HG03196 (cell line): ENCODE measurements at regions not wholly inside any gene's neighbourhood (a gene's known extent, or its start where the extent isn't known, plus 50 kb on each side); places are given as distances from the start of the nearest gene placed in this dataset.
A peak's percentile ranks its signal among the peaks of the same experiment; 100 is the strongest.

Source experiments
- ATAC-seq: cut with Tn5 transposase; IDR thresholded peaks from one replicate; pipeline ENCODE4 v1.9.1; 2021; ENCODE audit not compliant: unreplicated experiment

DNA sequence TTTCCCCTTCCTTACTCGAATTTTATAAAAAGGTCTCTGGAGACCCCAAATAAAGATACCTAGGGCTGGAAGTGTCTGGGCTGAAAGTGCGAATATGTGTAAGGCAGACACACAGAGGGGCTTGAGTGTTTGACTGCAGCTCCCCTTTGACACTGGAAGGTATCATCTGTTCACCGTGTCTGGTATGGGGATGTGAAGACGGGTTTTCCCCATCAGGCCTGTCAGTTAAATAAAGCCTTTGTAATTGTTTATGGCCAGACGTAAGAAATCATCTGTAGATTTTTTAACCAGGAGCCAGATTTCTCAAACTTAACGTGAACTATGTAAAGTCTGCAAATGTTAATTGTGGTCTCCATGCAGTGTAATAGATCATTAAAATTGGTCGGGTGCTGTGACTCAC, 1173.4 kb downstream of the AMY1C start:
- no peak for ATAC-seq

DNA sequence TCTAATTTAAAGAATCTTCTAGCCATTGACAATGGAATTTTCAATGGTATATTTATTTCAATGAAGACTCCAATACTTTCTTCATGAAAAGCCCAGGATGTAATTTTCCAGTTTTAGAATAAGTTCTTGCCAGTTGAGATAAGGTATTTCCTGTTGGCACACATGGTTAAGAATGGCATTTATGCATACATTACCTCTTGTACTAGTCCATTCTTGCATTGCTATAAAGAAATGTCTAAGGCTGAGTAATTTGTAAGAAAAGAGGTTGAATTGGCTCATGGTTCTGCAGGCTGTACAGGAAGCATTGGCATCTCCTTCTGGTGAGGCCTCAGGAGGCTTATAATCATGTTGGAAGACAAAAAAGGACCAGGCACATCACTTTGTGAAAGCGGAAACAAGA, 1179.6 kb downstream of the AMY1C start:
- no peak for ATAC-seq

DNA sequence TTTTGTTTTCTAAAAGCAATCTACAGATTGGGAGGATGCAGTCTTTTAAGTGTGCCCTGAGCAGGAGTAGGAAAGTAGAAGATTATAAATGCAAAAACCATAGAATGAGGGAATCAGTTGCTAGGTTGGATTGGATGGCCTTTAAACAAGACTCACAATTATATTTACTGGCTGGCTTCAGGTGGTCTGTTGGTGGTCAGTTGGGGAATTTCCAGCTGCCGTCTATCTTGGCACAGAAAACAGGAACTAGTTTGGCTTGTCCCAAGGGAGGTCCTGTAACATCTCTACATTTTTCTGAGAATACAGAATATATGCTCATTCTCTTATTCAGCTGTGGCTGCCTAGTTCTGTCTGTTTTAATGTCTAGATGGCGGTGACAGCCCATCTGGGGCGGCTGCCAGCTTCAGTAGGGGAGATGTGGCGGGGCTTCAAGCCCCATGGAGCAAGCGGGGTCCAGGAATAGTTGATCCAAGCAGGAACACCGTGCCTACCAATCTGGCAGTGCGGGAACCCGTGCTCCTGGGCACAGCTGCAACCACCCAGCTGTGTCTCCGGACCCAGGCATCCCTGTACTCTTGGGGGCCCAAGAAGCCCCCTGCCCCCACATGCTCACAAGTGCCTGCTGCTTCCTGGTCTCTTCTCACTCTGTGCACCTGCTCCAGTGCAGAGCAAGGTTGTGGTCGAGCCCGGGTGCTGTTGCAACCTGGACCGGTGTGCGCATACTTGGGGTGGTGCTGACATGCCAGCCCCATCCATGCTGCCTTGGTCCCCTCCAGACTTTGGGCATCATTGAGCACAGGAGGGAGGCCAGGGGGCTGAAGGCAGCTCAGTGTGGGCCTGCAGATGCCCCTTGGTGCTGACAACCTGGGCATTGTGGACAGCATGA, 1182.6 kb downstream of the AMY1C start:
- ATAC-seq: no peak

DNA sequence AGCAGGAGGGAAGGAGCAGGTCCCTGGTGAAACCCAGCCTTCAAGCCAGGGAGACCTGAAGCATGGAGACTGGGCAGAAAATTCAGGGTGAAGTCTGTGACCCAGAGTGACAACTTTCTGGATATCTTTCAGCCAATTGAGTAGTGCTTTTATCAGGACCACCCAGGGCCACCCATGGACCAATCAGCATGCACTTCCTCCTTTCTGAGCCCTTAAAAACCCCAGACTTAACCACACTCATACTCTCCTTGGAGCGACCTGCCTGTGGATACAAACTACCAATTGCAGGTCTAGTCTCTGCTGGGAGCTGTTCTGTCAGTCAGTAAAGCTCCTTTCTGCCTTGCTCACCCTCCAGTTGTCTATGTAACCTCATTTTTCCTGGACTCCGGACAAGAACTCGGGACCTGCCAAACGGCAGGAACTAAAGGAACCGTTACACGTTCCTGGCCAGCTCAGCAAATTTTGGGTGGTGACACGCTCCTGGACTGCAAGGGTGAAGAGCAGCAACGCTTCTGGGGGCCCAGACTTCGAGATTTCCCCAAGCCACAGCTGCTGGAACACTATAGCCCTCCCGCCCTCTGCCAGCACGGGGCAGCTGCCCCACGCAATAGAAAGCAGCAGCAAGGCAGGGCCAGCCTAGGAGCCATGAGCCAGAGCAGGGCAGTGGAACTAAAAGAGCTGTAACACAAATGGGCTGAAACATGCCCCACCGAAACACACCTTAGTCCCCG, 1183.4 kb downstream of the AMY1C start:
- no peak for ATAC-seq

DNA sequence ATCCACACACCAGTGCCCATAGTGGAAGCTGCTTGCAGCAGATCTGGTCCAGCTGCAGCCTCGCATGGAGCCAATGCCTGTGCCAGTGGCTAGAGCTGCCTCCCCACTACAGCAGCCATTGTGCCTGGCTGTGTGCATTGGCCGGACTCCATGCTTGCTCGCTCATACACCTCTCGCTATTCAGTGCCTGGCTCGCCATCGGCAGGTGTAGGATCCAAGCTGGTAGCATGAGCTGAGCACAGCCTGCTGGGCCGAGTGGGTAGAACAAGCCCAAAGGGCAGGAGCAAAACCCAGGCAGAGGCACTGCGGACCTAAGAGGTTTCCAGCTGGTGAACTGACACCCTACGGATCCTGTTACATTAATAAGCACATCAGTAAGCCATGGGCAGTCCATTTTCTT, 1184.1 kb downstream of the AMY1C start:
- ATAC-seq: no peak

DNA sequence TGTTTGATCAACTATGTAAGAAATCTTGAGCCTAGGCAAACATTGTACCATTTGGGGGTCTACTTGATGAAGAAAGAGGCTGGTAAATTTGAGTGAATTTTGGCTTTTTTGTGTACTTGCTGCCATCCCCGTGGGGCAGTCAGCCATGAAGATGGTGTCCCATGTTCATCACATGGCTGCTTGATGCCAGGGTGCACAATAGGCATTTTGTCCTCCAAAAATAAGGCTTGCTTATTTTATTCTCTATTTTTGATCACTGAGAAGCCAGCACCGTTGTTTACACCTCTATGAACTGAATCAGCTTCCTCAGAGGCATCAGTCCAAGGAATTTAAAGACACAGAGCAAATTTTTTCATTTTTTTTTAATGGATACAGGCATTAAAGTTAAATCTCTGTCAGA, 1195.7 kb downstream of the AMY1C start:
- ATAC-seq: no peak

DNA sequence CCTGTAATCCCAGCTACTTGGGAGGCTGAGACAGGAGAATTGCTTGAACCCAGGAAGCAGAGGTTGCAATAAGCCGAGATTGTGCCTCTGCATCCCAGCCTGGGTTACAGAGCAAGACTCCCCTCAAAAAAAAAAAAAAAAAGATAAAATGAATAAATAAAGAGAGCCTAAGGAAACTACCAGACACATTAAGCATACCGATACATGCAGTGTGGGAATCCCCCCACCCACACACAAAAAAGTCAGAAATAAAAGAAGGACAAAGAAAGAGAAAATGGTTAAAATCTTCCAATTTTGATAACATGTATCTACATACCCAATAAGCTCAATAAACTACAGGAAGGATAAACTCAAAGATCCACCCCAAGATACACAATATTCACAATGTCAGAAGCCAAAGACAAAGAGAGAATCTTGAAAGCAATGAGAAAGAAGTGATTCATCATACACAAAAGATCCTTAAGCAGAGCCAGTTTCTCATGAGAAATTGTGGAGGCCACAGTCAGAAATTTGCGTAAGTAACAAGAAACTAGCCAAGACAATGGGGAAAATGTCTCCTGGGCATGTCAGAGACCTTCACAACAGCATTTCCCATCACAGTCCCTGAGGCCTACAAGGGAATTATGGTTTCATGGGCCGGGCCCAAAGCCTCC, 1197.0 kb downstream of the AMY1C start:
- ATAC-seq: no peak

DNA sequence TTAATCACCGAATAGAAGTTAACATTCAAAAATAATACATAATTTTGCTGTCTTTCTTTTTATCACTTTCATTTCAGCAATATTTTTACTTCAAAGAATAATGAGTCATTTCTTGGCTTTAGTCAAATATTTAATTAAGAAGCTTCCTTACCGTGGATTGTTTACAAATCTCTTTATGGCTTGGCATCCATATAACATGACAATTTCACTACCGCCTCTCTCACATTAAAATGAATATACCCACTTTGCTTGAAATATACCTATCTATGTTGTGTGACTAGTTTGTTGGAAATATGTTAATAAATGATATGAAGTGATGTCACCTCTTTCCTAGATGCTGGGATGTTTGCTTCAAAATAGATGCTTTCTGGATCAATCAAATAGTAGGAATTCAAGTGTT, 1203.9 kb downstream of the AMY1C start:
- no peak for ATAC-seq

DNA sequence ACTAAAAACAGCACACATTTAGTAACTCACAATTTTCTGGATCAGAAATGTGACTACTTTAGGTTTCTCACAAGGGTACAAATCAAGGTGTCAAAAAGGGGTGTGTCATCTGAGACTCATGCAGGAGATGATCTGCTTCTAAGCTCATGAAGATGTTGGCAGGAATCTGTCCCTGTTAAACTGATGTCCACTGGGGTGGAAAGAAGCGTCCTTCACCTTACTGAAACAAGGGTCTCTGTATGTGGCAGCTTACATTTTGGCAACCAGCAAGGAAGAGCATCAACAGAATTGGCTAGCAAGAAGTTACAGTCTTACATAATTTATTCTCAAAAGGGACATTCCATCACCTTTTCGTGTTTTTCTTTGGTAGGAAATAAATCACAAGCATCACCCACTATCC, 1223.8 kb downstream of the AMY1C start:
- no peak for ATAC-seq

DNA sequence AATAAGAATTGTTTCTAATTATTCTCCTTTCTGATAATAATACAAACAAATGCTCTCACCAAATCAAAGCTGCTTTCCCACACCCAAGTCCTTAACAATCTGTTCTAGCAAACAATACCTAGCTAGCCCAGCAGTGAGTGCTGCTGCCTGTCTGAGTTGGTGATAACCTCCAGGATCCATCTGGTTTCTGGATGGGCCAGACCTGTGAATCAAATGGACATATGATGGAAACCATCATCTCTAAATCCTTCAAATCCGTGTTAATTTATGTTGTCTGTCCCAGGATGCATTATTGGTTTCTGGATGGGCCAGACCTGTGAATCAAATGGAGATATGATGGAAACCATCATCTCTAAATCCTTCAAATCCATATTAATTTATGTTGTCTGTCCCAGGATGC, 1230.0 kb downstream of the AMY1C start:
- ATAC-seq: no peak

DNA sequence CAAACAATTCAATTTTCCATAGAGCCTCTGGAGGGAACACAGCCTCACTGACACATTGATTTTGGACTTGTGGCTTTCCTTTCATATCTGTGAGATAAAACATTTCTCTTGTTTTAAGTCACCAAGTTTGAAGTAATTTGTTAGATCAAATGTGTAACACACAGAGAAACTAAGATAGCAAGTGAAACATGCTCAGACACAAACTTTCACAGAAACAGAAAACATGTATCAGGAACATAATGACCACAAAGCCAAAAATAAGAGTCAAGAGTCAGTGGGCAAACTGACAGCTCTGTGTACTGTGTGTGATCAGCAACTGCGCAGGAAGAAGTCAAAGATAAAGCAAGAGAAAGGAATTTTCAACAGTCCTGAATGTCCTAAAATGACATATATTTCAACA, 1237.5 kb downstream of the AMY1C start:
- ATAC-seq: peak; percentile 98

DNA sequence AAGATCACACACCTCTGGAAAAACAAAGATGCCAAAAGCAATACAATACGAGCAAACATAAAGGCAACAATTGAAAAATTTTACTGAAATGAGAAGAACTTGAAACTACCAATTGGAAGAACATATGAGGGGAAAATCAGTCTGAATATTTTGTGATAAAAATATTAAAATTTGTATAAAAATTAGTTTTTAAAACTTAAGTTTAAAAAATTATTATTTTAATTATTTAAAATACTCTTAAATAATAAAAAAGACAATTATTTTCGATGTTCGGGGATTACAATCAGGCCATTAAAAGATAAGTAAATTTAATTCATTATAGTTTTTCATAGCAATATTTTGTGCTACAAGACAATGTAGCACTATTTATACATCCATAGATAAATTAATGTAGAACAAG, 1239.3 kb downstream of the AMY1C start:
- ATAC-seq: no peak

DNA sequence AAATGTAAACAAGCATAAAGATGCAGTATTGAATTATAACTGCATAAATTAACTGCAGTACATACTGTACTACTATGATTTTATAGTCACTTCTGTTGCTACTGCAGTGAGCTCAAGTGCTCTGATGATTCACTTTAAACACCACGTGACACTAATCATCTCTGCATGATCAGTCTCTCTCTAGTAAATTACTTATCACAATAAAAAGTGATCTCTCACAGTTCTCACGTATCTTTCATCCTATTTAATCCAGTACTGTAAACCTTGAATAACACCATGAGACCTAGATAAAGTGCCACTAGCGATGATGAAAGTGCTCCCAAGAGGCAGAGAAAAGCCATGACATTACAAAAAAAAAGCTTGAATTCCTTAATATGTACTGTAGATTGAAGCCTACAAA, 1242.0 kb downstream of the AMY1C start:
- no peak for ATAC-seq

DNA sequence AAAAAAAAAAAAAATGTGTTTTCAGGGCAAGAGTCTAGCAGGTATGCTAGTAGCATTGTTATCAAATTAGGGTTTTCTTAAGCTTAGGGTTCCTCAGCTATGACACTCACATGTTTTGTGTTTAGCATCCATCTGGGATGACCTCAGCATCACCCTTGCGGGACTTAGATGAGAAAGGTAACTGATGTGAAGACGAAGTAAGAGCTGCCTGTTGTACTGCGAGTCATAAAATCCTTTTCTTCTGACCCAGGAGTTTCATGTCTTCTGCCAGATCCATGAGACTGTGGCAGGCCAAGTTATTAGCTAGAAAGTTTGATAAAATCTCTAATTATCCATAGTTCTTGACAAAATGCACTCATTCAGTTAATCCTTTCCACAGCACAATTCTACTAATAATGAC, 1251.1 kb downstream of the AMY1C start:
- no peak for ATAC-seq

DNA sequence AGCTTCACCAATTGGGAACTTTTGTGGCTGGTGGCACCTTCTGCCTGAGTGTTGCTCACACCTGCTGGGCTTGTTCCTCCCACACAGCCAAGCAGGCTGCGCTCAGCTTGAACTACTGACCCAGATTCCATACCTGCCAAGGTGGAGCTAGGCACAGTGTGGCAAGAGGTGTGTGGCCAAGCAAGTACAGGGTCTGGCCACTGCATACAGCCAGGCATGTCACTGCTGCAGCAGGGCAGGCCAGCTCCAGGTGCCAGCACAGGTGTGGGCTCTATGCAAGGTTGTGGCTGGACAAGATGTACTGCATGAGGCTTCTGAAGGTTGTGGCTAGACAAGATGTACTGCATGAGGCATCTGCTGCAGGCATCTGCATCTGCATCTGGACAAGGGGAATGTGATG, 1254.8 kb downstream of the AMY1C start:
- no peak for ATAC-seq

DNA sequence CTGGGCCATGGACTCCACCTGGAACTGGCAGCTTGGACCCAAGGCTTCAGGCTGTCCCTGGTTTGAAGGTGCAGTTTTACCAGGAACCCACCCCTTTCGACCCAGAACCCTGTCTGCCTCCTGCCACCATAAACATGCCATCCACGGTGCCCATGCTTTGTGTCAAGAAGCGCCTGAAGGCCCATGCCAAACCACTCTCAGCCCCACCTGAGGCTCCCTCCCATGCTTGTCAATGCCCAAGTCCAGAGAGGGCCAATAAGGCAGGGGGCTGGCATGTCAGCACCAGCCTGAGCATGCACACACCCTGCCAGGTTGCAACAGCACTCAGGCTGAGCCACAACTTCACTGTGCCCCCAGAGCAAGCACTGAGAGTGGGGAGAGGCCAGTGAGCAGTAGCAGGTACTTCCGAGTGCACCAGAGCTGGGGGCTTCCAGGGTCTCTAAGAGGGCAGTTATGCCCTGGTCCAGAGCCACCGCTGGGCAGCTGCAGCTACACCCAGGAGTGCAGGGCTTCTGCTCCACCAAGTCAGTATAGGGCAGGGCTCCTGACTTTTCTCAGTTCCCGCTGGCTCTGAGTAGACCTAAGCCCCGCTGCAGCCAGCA, 1256.0 kb downstream of the AMY1C start:
- no peak for ATAC-seq

DNA sequence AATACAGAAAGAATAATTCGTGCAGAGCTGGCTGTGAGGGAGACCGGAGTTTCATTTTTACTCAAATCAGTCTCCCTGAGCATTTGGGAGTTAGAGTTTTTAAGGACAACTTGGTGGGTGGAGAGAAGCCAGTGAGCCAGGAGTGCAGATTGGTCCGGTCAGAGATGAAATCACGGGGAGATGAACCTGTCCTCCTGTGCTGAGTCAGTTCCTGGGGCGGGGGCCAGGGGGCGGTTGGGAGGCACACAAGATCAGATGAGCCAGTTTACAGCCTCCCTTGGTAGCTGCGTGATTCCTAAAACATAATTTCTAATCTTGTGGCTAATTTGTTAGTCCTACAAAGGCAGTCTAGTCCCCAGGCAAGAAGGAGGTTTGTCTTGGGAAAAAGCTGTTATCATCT, 1267.9 kb downstream of the AMY1C start:
- no peak for ATAC-seq

DNA sequence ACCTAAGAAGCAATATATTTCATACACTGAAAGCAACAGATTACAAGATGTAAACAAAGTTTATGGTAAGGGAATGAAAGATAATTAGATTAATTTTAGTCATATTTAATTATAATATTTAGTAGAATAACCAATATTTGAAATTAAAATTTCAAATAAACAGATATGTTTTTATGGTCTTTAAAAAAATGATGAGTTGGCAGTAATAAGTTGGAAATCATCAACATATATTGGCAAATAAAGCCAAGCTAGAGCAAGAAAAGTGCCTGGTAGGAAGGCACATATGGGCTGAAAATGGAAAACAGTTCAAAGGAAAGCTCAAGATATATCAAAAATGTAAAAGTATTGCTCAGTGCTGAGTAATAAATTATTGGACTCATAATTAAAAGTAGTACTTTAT, 1274.0 kb downstream of the AMY1C start:
- no peak for ATAC-seq

DNA sequence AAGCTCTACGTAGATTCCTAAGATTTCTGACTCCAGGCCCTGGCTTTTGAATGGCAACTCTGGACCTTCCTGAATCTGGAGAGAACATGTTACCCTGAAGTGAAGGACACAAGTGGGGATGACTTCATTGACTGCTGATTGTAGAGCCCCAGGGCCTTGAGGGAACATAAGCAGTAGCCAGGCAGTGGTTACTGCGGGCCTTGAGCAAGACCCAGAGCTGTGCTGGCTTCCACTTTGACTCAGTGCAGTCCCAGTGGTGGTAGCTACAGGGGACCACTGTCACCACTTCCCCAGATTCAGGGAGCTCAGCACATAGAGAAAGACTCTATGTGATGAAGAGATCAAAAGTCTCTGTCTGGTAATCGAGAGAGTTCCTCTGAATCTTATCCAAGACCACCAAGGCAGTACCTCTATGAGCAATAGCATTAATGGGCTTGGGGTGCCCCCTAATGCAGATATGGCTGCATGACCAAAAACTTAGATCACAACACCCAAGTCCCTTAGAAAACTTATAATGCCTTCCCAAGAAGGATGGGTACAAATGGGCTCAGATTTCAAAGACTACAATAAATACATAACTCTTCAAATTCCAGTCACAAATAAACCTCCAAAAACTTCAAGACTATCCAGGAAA, 1278.3 kb downstream of the AMY1C start:
- ATAC-seq: no peak

DNA sequence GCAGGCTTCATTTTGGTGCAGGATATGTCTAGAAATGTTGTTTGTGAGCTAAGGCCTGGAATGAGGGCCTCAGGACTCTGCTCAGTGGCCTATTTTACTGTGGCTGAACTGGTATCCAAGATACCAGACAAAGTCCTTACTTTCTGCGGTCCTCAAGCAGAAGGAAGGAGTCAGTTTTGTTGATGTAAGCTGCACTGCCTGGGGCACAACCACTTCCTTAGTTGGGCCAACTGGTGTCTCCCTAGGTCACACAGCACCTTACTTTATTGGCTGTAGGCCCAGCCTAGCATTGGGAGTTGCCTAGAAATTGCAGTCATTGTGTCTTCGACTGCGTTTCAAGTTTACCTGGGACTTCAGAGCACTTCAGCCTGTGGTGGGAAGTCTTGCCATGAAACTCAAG, 1322.7 kb downstream of the AMY1C start:
- no peak for ATAC-seq

DNA sequence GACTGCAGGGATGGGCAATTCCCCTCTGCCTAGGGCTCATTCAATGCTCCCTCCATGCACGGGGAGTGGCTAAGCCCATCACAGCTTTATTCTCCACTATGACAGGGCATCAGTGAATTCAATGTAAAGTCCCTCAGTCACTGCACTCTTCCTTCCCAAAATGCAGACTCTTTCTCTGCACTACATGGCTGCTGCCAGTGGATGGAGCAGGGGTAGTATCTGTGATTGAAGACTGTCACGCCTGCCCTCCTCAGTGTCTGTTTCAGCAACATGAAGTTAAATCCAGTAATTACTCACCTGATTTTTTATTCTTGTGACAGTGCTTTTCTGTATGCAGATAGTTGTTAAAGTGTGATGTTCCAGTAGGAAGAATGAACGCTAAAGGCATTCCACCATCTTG, 1323.2 kb downstream of the AMY1C start:
- ATAC-seq: no peak
